HEK293 (cell line): ENCODE measurements at regions not wholly inside any gene's neighbourhood (a gene's known extent, or its start where the extent isn't known, plus 50 kb on each side); places are given as distances from the start of the nearest gene placed in this dataset.

Source experiments
- CTCF ChIA-PET: fragments of 350-600 bp; formaldehyde crosslinking; extraction: SDS; loops from one replicate; lab custom pipeline; 2021; ENCODE audit warnings: antibody characterized with exemption; lab: Yijun Ruan, JAX
- POLR2A ChIA-PET: fragments of 300-600 bp; formaldehyde crosslinking; extraction: SDS; loops from one replicate; lab custom pipeline; 2020; ENCODE audit warnings: antibody characterized with exemption, inconsistent platforms; lab: Yijun Ruan, JAX
- H3K27ac ChIP-seq: fragments of 200-500 bp; sonication (Bioruptor generic); 2 replicates; pipeline ENCODE4 v1.5.1; 2014; ENCODE audit warnings: low read depth, low read length, control low read depth, inconsistent platforms; ENCODE audit errors: extremely low read depth
- H3K36me3 ChIP-seq, 2 experiments: fragments of 200-500 bp in 1 of 2; sonication (Bioruptor generic) in 1 of 2; 1 replicate in 1 of 2; 2 replicates in 1 of 2; pipeline ENCODE4 v1.5.1; 2014 to 2017; ENCODE audit warnings: inconsistent platforms in 2 of 2, low read length in 2 of 2; ENCODE audit not compliant: control insufficient read depth in 2 of 2, insufficient read depth in 1 of 2
- H3K4me1 ChIP-seq: fragments of 200-500 bp; sonication (Bioruptor generic); 2 replicates; pipeline ENCODE4 v1.5.1; 2014; ENCODE audit warnings: mild to moderate bottlenecking, low read length, inconsistent platforms; ENCODE audit not compliant: control insufficient read depth, insufficient read depth
- H3K4me3 ChIP-seq: 2 replicates; pipeline ENCODE4 v1.5.1; 2011; ENCODE audit warnings: low read depth, mild to moderate bottlenecking, control low read depth, low read length, moderate library complexity
- H3K9me3 ChIP-seq: fragments of 200-500 bp; sonication (Bioruptor generic); 2 replicates; pipeline ENCODE4 v1.5.1; 2014; ENCODE audit warnings: low read depth, low read length, inconsistent platforms; ENCODE audit not compliant: control insufficient read depth, insufficient read depth
- GLIS2 ChIP-seq: fragments of 450-650 bp; formaldehyde crosslinking; IDR thresholded peaks from 2 replicates; pipeline ENCODE4 v1.5.1; 2016; ENCODE audit warnings: missing biosample characterization, missing genetic modification characterization
- KLF9 ChIP-seq: fragments of 450-650 bp; formaldehyde crosslinking; IDR thresholded peaks from 2 replicates; pipeline ENCODE4 v1.5.1; 2016; ENCODE audit warnings: missing biosample characterization, missing genetic modification characterization, low read depth
- TSHZ1 ChIP-seq: fragments of 450-650 bp; formaldehyde crosslinking; IDR thresholded peaks from 2 replicates; pipeline ENCODE4 v1.5.1; 2016; ENCODE audit warnings: missing biosample characterization, missing genetic modification characterization, borderline replicate concordance
- ZBTB17 ChIP-seq: fragments of 450-650 bp; formaldehyde crosslinking; IDR thresholded peaks from 2 replicates; pipeline ENCODE4 v1.5.1; 2016; ENCODE audit warnings: missing biosample characterization, missing genetic modification characterization
- ZBTB48 ChIP-seq: fragments of 450-650 bp; formaldehyde crosslinking; IDR thresholded peaks from 2 replicates; pipeline ENCODE4 v1.5.1; 2016; ENCODE audit warnings: missing biosample characterization, missing genetic modification characterization
- ZFP37 ChIP-seq: fragments of 450-650 bp; formaldehyde crosslinking; IDR thresholded peaks from 2 replicates; pipeline ENCODE4 v1.5.1; 2016; ENCODE audit warnings: missing biosample characterization, missing genetic modification characterization
- ZNF169 ChIP-seq: fragments of 450-650 bp; formaldehyde crosslinking; IDR thresholded peaks from 2 replicates; pipeline ENCODE4 v1.5.1; 2016; ENCODE audit warnings: missing biosample characterization, missing genetic modification characterization
- ZNF274 ChIP-seq, 2 experiments: fragments of 200-500 bp in 1 of 2; fragments of 450-650 bp in 1 of 2; sonication (Bioruptor generic) in 1 of 2; formaldehyde crosslinking in 1 of 2; IDR thresholded peaks; 2 replicates each; pipeline versions ENCODE4 v1.5.1 to v1.6.1; 2014 to 2016; ENCODE audit warnings: borderline replicate concordance in 1 of 2, inconsistent platforms in 1 of 2, low read length in 1 of 2, missing biosample characterization in 1 of 2, missing genetic modification characterization in 1 of 2
- ZNF354C ChIP-seq: fragments of 450-650 bp; formaldehyde crosslinking; IDR thresholded peaks from 2 replicates; pipeline ENCODE4 v1.5.1; 2016; ENCODE audit warnings: missing biosample characterization, missing genetic modification characterization, low read depth, borderline replicate concordance
- ZNF394 ChIP-seq: fragments of 450-650 bp; formaldehyde crosslinking; IDR thresholded peaks from 2 replicates; pipeline ENCODE4 v1.5.1; 2016; ENCODE audit warnings: missing biosample characterization, missing genetic modification characterization, mild to moderate bottlenecking, moderate library complexity, borderline replicate concordance
- ZNF513 ChIP-seq: fragments of 450-650 bp; IDR thresholded peaks from 2 replicates; pipeline ENCODE4 v1.5.1; 2018; ENCODE audit warnings: missing biosample characterization, missing genetic modification characterization
- ZNF514 ChIP-seq: fragments of 450-650 bp; formaldehyde crosslinking; IDR thresholded peaks from 2 replicates; pipeline ENCODE4 v1.5.1; 2016; ENCODE audit warnings: missing biosample characterization, missing genetic modification characterization
- ZNF518A ChIP-seq: fragments of 450-650 bp; formaldehyde crosslinking; conservative IDR thresholded peaks from 2 replicates; pipeline ENCODE4 v1.5.1; 2016; ENCODE audit warnings: low read depth, missing biosample characterization, missing genetic modification characterization
- ZNF529 ChIP-seq: fragments of 450-650 bp; formaldehyde crosslinking; IDR thresholded peaks from 2 replicates; pipeline ENCODE4 v1.5.1; 2017; ENCODE audit warnings: missing genetic modification characterization, missing biosample characterization; ENCODE audit not compliant: insufficient replicate concordance
- ZNF660 ChIP-seq: fragments of 450-650 bp; IDR thresholded peaks from 2 replicates; pipeline ENCODE4 v1.5.1; 2018; ENCODE audit warnings: missing biosample characterization, mild to moderate bottlenecking, missing genetic modification characterization
- ZNF704 ChIP-seq: fragments of 450-650 bp; formaldehyde crosslinking; IDR thresholded peaks from 2 replicates; pipeline ENCODE4 v1.5.1; 2016; ENCODE audit warnings: missing biosample characterization, missing genetic modification characterization
- ZNF747 ChIP-seq: fragments of 450-650 bp; formaldehyde crosslinking; IDR thresholded peaks from 2 replicates; pipeline ENCODE4 v1.5.1; 2016; ENCODE audit warnings: missing biosample characterization, missing genetic modification characterization
- ZSCAN30 ChIP-seq: fragments of 450-650 bp; IDR thresholded peaks from 2 replicates; pipeline ENCODE4 v1.5.1; 2018; ENCODE audit warnings: missing biosample characterization, mild to moderate bottlenecking, missing genetic modification characterization, moderate library complexity

GRCh38 chr1:87165177-87165576 lies 163.5 kb upstream of the LMO4 start:
- no peaks in the 10 kb centered on the region for H3K9me3 ChIP-seq
- ChIA-PET CTCF (interaction anchor here (0.8 kb wide), 1 partner anchor 11 kb away, joined by 5 read pairs; no protein-coding TSS in a partner anchor), POLR2A (no interaction called here)
- H3K4me1 ChIP-seq: no peaks in the 10 kb centered on the region
- H3K4me3 ChIP-seq: no peak overlapping the region
- H3K36me3 ChIP-seq: no peaks in the 10 kb centered on the region
- H3K27ac ChIP-seq: no peak overlapping the region
- no peak for TF ChIP-seq ZNF394
- TF ChIP-seq, all 188 proteins: peak for 0

GRCh38 chr1:87167157-87167789 lies 161.4 kb upstream of the LMO4 start:
- Histone ChIP-seq H3K4me1 (no peaks in the 10 kb centered on the region), H3K36me3 (no peaks in the 10 kb centered on the region), H3K27ac (no peak overlapping the region), H3K4me3 (no peak overlapping the region), H3K9me3 (no peaks in the 10 kb centered on the region)
- TF ChIP-seq ZNF513 (tag by site-specific recombination) (no peak), TSHZ1 (tag by site-specific recombination) (no peak)
- ChIA-PET POLR2A (no interaction called here), CTCF (interaction anchor here (0.6 kb wide), 3 partner anchors 202 to 1013 kb away, joined by 3 to 5 read pairs (median 3); no protein-coding TSS in a partner anchor)

GRCh38 chr1:87167848-87168525 lies 160.7 kb upstream of the LMO4 start:
- Histone ChIP-seq H3K4me3 (no peak overlapping the region), H3K4me1 (no peaks in the 10 kb centered on the region), H3K9me3 (no peaks in the 10 kb centered on the region)
- TF ChIP-seq ZBTB48 (tag by site-specific recombination): no peak
- no peak for TF ChIP-seq ZFP37 (tag by site-specific recombination)
- no peak for TF ChIP-seq GLIS2
- no peak for TF ChIP-seq ZNF704 (tag by site-specific recombination)
- no peak for TF ChIP-seq ZNF529
- TF ChIP-seq ZNF660 (tag by site-specific recombination): no peak
- no peak for TF ChIP-seq ZBTB17
- TF ChIP-seq ZNF514: no peak
- TF ChIP-seq ZSCAN30 (tag by site-specific recombination): no peak
- no peak for TF ChIP-seq ZNF518A
- no peak for TF ChIP-seq KLF9
- no peak for TF ChIP-seq ZNF747 (tag by site-specific recombination)
- no peak for TF ChIP-seq ZNF169 (tag by site-specific recombination)
- no peak for TF ChIP-seq ZNF274 (IDR thresholded peaks at IDR 0.05; ENCODE audit: low read length)
- no peak for TF ChIP-seq ZNF274 (tag by site-specific recombination; IDR thresholded peaks at IDR 0.05; ENCODE audit: borderline replicate concordance)
- no peak for TF ChIP-seq ZNF354C (tag by site-specific recombination)
- TF ChIP-seq, all 188 proteins: peak for 0
- ChIA-PET POLR2A (no interaction called here), CTCF (interaction anchor here (0.5 kb wide), 1 partner anchor 1134 kb away, joined by 3 read pairs; no protein-coding TSS in a partner anchor)
- Histone ChIP-seq H3K27ac (no peak overlapping the region), H3K36me3 (no peaks in the 10 kb centered on the region)
